HEK293T (cell line): ENCODE measurements at regions not wholly inside any gene's neighbourhood (a gene's known extent, or its start where the extent isn't known, plus 50 kb on each side); places are given as distances from the start of the nearest gene placed in this dataset.

Source experiments
- BHLHE40 ChIP-seq: fragments of 450-650 bp; IDR thresholded peaks from 2 replicates; pipeline ENCODE4 v1.6.1; 2016; ENCODE audit warnings: mild to moderate bottlenecking, moderate library complexity, borderline replicate concordance
- CTBP1 ChIP-seq: fragments of 450-650 bp; IDR thresholded peaks from 2 replicates; pipeline ENCODE4 v1.6.1; 2016; ENCODE audit warnings: borderline replicate concordance
- FOXA1 ChIP-seq: fragments of 450-650 bp; IDR thresholded peaks from 2 replicates; pipeline ENCODE4 v1.6.1; 2016; ENCODE audit warnings: mild to moderate bottlenecking
- FOXK2 ChIP-seq: fragments of 450-650 bp; IDR thresholded peaks from 2 replicates; pipeline ENCODE4 v1.6.1; 2016; ENCODE audit warnings: mild to moderate bottlenecking
- FOXM1 ChIP-seq: fragments of 450-650 bp; IDR thresholded peaks from 2 replicates; pipeline ENCODE4 v1.6.1; 2017; ENCODE audit warnings: mild to moderate bottlenecking, borderline replicate concordance
- HDGF ChIP-seq: fragments of 450-650 bp; IDR thresholded peaks from 2 replicates; pipeline ENCODE4 v1.6.1; 2017; ENCODE audit warnings: antibody characterized with exemption, borderline replicate concordance
- LEF1 ChIP-seq: fragments of 450-650 bp; IDR thresholded peaks from 2 replicates; pipeline ENCODE4 v1.6.1; 2017; ENCODE audit warnings: mild to moderate bottlenecking, borderline replicate concordance
- SP1 ChIP-seq: fragments of 450-650 bp; IDR thresholded peaks from 2 replicates; pipeline ENCODE4 v1.6.1; 2017
- TARDBP ChIP-seq: fragments of 450-650 bp; IDR thresholded peaks from 2 replicates; pipeline ENCODE4 v1.6.1; 2016
- TF ChIP-seq, protein P1 (sequence below): fragments of 450-650 bp; IDR thresholded peaks from 2 replicates; pipeline ENCODE4 v1.6.1; 2016

DNA sequence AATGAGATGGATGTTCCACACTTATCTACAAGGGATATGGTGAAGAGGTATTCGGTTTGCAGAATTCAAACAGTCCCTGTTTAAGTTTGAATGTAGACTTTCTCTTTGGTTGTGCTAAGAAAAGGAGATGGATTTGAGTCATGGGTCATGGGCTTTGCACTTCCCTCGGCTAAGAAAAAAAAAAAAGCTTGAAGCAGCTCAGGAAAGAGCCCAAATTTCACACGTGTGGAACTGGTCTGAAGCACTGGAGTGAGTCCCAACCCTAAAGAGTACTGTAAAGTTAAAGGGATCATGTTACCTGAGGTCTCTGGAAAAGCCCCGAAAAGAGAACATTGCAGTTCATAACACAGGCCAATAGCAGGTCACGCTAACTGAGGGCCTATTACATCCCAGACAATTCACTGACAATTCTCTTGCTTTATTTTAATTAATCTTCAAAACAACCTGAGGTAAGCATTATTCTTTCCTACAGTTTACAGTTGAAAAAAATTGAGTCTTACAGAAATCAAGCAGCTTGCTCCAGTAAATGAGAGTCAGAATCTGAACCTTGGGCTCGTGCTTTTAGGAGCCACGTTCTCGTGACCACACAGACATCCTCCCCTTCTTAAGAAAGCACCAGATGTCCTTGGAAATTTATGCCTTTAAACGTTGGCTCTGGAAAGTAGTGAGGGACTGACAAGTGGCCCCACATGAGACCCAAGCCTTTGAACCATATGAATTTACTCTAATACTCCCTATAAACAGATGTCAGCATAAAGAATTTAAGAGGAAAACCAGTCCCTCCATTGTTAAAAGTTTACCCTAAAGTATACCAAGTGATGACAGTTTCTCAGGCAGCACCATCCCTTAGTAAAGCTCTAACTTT is 89.3 kb downstream of the MAD2L1 start:
- TF ChIP-seq FOXM1 (no peak), SP1 (no peak), FOXA1 (no peak), BHLHE40 (no peak), TARDBP (no peak), LEF1 (no peak), CTBP1 (no peak), FOXK2 (no peak), HDGF (no peak)
- TF ChIP-seq, protein P1, sequence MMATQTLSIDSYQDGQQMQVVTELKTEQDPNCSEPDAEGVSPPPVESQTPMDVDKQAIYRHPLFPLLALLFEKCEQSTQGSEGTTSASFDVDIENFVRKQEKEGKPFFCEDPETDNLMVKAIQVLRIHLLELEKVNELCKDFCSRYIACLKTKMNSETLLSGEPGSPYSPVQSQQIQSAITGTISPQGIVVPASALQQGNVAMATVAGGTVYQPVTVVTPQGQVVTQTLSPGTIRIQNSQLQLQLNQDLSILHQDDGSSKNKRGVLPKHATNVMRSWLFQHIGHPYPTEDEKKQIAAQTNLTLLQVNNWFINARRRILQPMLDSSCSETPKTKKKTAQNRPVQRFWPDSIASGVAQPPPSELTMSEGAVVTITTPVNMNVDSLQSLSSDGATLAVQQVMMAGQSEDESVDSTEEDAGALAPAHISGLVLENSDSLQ = no peak
